HCT116 (cell line): ENCODE measurements at regions not wholly inside any gene's neighbourhood (a gene's known extent, or its start where the extent isn't known, plus 50 kb on each side); places are given as distances from the start of the nearest gene placed in this dataset.

Experiments
- ATAC-seq: fragments of 200-7000 bp; cut with Tn5 transposase; 2 replicates; pipeline ENCODE4 v1.9.1; 2020; ENCODE audit warnings: mild to moderate bottlenecking, moderate library complexity
- BruUV-seq: library from RNA; stranded (reverse); fragments of 400-500 nt; replicated peaks from 2 replicates; lab custom pipeline; 2021; lab: Mats Ljungman, UMichigan
- CTCF ChIA-PET: fragments of 300-600 bp; sonication (Branson Sonifier 250); formaldehyde crosslinking; loops from one replicate; lab custom pipeline; 2021; ENCODE audit warnings: antibody characterized with exemption; lab: Charles Lee
- POLR2A ChIA-PET: fragments of 300-600, 350-600 bp; sonication (Branson Sonifier 250); formaldehyde crosslinking; loops from one replicate; lab custom pipeline; 2021; ENCODE audit warnings: antibody characterized with exemption; lab: Charles Lee
- RAD21 ChIA-PET, 2 experiments: fragments of 300-600 bp; sonication (Branson Sonifier 250); formaldehyde crosslinking; loops; one replicate each; lab custom pipeline; 2023; ENCODE audit warnings: low total read pairs in 2 of 2; ENCODE audit not compliant: uncharacterized antibody in 2 of 2, unreplicated experiment in 2 of 2, low non-redundant PET in 1 of 2; lab: Charles Lee
- DNase-seq: peaks from one replicate; pipeline ENCODE4 v3.0.0-alpha.2; 2010; ENCODE audit warnings: low read depth, low spot score
- H2AFZ ChIP-seq: fragments of 200-600 bp; shearing (Covaris generic), sonication (generic); 2 replicates; pipeline ENCODE4 v1.6.1; 2017; ENCODE audit warnings: low read depth, mixed run types, mixed read lengths, antibody characterized with exemption, low read length; ENCODE audit not compliant: poor library complexity, severe bottlenecking
- H3K27ac ChIP-seq: 2 replicates; pipeline ENCODE4 v1.5.1; 2012; ENCODE audit warnings: low read depth, low read length
- H3K27me3 ChIP-seq: fragments of 200-600 bp; sonication (generic); 2 replicates; pipeline ENCODE4 v1.6.1; 2016; ENCODE audit warnings: mixed run types, low read length, mixed read lengths; ENCODE audit not compliant: insufficient read depth
- H3K36me3 ChIP-seq, 2 experiments: fragments of 200-500 bp in 1 of 2; fragments of 200-600 bp in 1 of 2; sonication (Bioruptor generic) in 1 of 2; sonication (generic) in 1 of 2; 2 replicates each; pipeline versions ENCODE4 v1.5.1 to v1.6.1; 2014 to 2016; ENCODE audit warnings: low read length in 2 of 2, inconsistent platforms in 1 of 2, mixed read lengths in 1 of 2, mixed run types in 1 of 2; ENCODE audit not compliant: insufficient read depth in 2 of 2, control insufficient read depth in 1 of 2
- H3K4me1 ChIP-seq, 2 experiments: fragments of 200-600 bp in 1 of 2; sonication (generic) in 1 of 2; 2 replicates each; pipeline versions ENCODE4 v1.5.1 to v1.6.1; 2012 to 2017; ENCODE audit warnings: low read length in 2 of 2, inconsistent platforms in 1 of 2, mild to moderate bottlenecking in 1 of 2, mixed read lengths in 1 of 2, mixed run types in 1 of 2, moderate library complexity in 1 of 2; ENCODE audit not compliant: insufficient read depth in 2 of 2, control insufficient read depth in 1 of 2
- H3K4me2 ChIP-seq: fragments of 200-600 bp; sonication (generic); 2 replicates; pipeline ENCODE4 v1.6.1; 2017; ENCODE audit warnings: mixed run types, low read length, mixed read lengths
- H3K4me3 ChIP-seq, 2 experiments: fragments of 200-600 bp in 1 of 2; sonication (generic) in 1 of 2; replicated peaks in 1 of 2; 2 replicates each; pipeline ENCODE4 v1.5.1; 2011 to 2016; ENCODE audit warnings: low read length in 2 of 2, control low read depth in 1 of 2, low read depth in 1 of 2, mild to moderate bottlenecking in 1 of 2, mixed read lengths in 1 of 2, mixed run types in 1 of 2
- H3K79me2 ChIP-seq: fragments of 200-600 bp; sonication (generic); 2 replicates; pipeline ENCODE4 v1.6.1; 2017; ENCODE audit warnings: mild to moderate bottlenecking, mixed run types, low read length, moderate library complexity, mixed read lengths; ENCODE audit not compliant: insufficient read depth
- H3K9ac ChIP-seq: fragments of 200-600 bp; sonication (generic); 2 replicates; pipeline ENCODE4 v1.6.1; 2016; ENCODE audit warnings: low read length, mixed read lengths
- H3K9me2 ChIP-seq: fragments of 200-600 bp; sonication (generic), shearing (Covaris generic); 2 replicates; pipeline ENCODE4 v1.6.1; 2017; ENCODE audit warnings: mixed run types, mild to moderate bottlenecking, moderate library complexity; ENCODE audit not compliant: insufficient read depth
- H3K9me3 ChIP-seq, 2 experiments: fragments of 200-500 bp in 1 of 2; fragments of 200-600 bp in 1 of 2; sonication (Bioruptor generic) in 1 of 2; sonication (generic) in 1 of 2; 2 replicates each; pipeline ENCODE4 v1.6.1; 2014 to 2017; ENCODE audit warnings: low read length in 2 of 2, mixed read lengths in 2 of 2, inconsistent platforms in 1 of 2, low read depth in 1 of 2, mild to moderate bottlenecking in 1 of 2, mixed run types in 1 of 2, moderate library complexity in 1 of 2; ENCODE audit not compliant: control insufficient read depth in 1 of 2, insufficient read depth in 1 of 2
- H4K20me1 ChIP-seq: fragments of 200-600 bp; sonication (generic), shearing (Covaris generic); 2 replicates; pipeline ENCODE4 v1.6.1; 2017; ENCODE audit warnings: mixed run types, mild to moderate bottlenecking, moderate library complexity; ENCODE audit not compliant: insufficient read depth
- CBX3 ChIP-seq: IDR thresholded peaks from 2 replicates; pipeline ENCODE4 v1.6.1; 2012; ENCODE audit warnings: low read depth
- ELF1 ChIP-seq: IDR thresholded peaks from 2 replicates; pipeline ENCODE4 v1.6.1; 2012; ENCODE audit warnings: low read depth, borderline replicate concordance
- MAX ChIP-seq: IDR thresholded peaks from 2 replicates; pipeline ENCODE4 v1.6.1; 2012
- POLR2AphosphoS5 ChIP-seq: IDR thresholded peaks from 2 replicates; pipeline ENCODE4 v1.6.1; 2011; ENCODE audit warnings: mild to moderate bottlenecking, low read depth, low read length, moderate library complexity
- SIN3A ChIP-seq: IDR thresholded peaks from 2 replicates; pipeline ENCODE4 v1.6.1; 2012; ENCODE audit warnings: low read depth
- TCF7L2 ChIP-seq: IDR thresholded peaks from 2 replicates; pipeline ENCODE4 v1.7.0; 2011; ENCODE audit warnings: borderline replicate concordance, inconsistent platforms; ENCODE audit not compliant: insufficient read depth, insufficient read length; ENCODE audit errors: extremely low read depth
- YY1 ChIP-seq: IDR thresholded peaks from 2 replicates; pipeline ENCODE4 v1.6.1; 2011; ENCODE audit warnings: low read length, low read depth, moderate library complexity, mild to moderate bottlenecking; ENCODE audit not compliant: insufficient replicate concordance; ENCODE audit errors: extremely low read depth
- ZBTB33 ChIP-seq: IDR thresholded peaks from 2 replicates; pipeline ENCODE4 v1.6.1; 2011; ENCODE audit warnings: mild to moderate bottlenecking, low read length, moderate library complexity; ENCODE audit not compliant: insufficient replicate concordance; ENCODE audit errors: extremely low read depth
- ZFX ChIP-seq: fragments of 450-650 bp; IDR thresholded peaks from 2 replicates; pipeline ENCODE4 v1.6.1; 2017
- intact Hi-C: fragments of 100-400 bp; cut with micrococcal nuclease; formaldehyde crosslinking; loops from 2 replicates; pipeline ENCODE4 v1.10.0; 2022
- TF ChIP-seq, protein P1 (sequence below): IDR thresholded peaks from 2 replicates; pipeline ENCODE4 v1.6.1; 2012; ENCODE audit warnings: low read depth

GRCh38 chr12:95393191-95393790 lies 80.7 kb upstream of the METAP2 start:
- Histone ChIP-seq H3K9me2 (no peaks in the 10 kb centered on the region), H3K79me2 (no peaks in the 10 kb centered on the region), H3K9ac (no peak overlapping the region), H3K4me3 (no peak overlapping the region), H3K4me1 (peaks cover 0 to 9% of the 10 kb centered on the region in 2 experiments; a peak in 2 of 4 replicates), H4K20me1 (no peaks in the 10 kb centered on the region), H3K4me2 (no peak overlapping the region), H3K27me3 (no peaks in the 10 kb centered on the region)
- intact Hi-C loops: no loop called here
- no TSS peak for BruUV-seq
- peak; percentile 31 for DNase-seq
- ChIA-PET CTCF (no interaction called here), POLR2A (no interaction called here), RAD21 (no interaction called here)
- ATAC-seq: no peak
- peak; percentile 38; the same call in 1 of the 2 replicates for TF ChIP-seq CBX3
- no peak for TF ChIP-seq POLR2AphosphoS5
- TF ChIP-seq, all 23 proteins: peak for 1
- Histone ChIP-seq H3K9me3 (peaks cover 0 to 13% of the 10 kb centered on the region in 2 experiments; a peak in 2 of 4 replicates), H3K27ac (no peak overlapping the region), H2AFZ (no peak overlapping the region), H3K36me3 (no peaks in the 10 kb centered on the region)

DNA sequence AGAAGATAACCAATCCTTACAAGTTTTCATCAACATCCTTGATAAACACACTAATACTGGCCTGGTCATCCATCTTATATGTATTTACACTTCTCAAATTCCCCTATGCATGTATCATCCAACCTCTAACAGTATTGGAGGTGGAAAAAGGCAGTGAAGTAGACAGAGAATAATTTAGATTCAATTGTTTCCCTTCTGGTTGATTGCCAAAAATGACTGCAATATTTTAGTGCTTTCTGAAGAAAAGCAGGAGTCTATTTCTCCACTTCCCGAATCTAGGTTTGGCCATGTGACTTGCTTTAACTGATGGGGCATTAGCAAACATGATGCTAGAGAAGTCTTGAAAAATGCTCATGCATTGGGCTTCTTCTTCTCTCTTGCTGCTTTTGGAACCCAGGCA lies 78.3 kb upstream of the METAP2 start:
- RAD21 ChIA-PET: no interaction called here

More for the DNA sequence above, 78.3 kb upstream of the METAP2 start:
- Histone ChIP-seq H3K79me2 (no peaks in the 10 kb centered on the region), H3K27ac (no peak overlapping the region), H4K20me1 (no peaks in the 10 kb centered on the region), H3K9me2 (no peaks in the 10 kb centered on the region), H3K36me3 (no peaks in the 10 kb centered on the region), H2AFZ (no peak overlapping the region), H3K9me3 (peaks cover 0 to 13% of the 10 kb centered on the region in 2 experiments; a peak in 2 of 4 replicates), H3K27me3 (no peaks in the 10 kb centered on the region), H3K9ac (no peak overlapping the region), H3K4me3 (no peak overlapping the region), H3K4me2 (no peak overlapping the region), H3K4me1 (peaks cover 0 to 9% of the 10 kb centered on the region in 2 experiments; a peak in 2 of 4 replicates)
- no peak for DNase-seq
- CTCF ChIA-PET: no interaction called here
- intact Hi-C loops: no loop called here
- no peak for ATAC-seq
- no TSS peak for BruUV-seq
- TF ChIP-seq ELF1: no peak
- no peak for TF ChIP-seq ZBTB33
- no peak for TF ChIP-seq SIN3A
- TF ChIP-seq POLR2AphosphoS5: no peak
- TF ChIP-seq YY1: no peak
- TF ChIP-seq TCF7L2: no peak
- no peak for TF ChIP-seq MAX
- TF ChIP-seq, protein P1, sequence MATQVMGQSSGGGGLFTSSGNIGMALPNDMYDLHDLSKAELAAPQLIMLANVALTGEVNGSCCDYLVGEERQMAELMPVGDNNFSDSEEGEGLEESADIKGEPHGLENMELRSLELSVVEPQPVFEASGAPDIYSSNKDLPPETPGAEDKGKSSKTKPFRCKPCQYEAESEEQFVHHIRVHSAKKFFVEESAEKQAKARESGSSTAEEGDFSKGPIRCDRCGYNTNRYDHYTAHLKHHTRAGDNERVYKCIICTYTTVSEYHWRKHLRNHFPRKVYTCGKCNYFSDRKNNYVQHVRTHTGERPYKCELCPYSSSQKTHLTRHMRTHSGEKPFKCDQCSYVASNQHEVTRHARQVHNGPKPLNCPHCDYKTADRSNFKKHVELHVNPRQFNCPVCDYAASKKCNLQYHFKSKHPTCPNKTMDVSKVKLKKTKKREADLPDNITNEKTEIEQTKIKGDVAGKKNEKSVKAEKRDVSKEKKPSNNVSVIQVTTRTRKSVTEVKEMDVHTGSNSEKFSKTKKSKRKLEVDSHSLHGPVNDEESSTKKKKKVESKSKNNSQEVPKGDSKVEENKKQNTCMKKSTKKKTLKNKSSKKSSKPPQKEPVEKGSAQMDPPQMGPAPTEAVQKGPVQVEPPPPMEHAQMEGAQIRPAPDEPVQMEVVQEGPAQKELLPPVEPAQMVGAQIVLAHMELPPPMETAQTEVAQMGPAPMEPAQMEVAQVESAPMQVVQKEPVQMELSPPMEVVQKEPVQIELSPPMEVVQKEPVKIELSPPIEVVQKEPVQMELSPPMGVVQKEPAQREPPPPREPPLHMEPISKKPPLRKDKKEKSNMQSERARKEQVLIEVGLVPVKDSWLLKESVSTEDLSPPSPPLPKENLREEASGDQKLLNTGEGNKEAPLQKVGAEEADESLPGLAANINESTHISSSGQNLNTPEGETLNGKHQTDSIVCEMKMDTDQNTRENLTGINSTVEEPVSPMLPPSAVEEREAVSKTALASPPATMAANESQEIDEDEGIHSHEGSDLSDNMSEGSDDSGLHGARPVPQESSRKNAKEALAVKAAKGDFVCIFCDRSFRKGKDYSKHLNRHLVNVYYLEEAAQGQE: no peak
- TF ChIP-seq ZFX: no peak
- TF ChIP-seq CBX3: no peak
- POLR2A ChIA-PET: no interaction called here
